HG03025 (cell line): ENCODE measurements at regions not wholly inside any gene's neighbourhood (a gene's known extent, or its start where the extent isn't known, plus 50 kb on each side); places are given as distances from the start of the nearest gene placed in this dataset.

ENCODE experiments used
- ATAC-seq: cut with Tn5 transposase; IDR thresholded peaks from one replicate; pipeline ENCODE4 v1.9.1; 2021; ENCODE audit warnings: mild to moderate bottlenecking, moderate library complexity; ENCODE audit not compliant: unreplicated experiment, low FRiP score

DNA sequence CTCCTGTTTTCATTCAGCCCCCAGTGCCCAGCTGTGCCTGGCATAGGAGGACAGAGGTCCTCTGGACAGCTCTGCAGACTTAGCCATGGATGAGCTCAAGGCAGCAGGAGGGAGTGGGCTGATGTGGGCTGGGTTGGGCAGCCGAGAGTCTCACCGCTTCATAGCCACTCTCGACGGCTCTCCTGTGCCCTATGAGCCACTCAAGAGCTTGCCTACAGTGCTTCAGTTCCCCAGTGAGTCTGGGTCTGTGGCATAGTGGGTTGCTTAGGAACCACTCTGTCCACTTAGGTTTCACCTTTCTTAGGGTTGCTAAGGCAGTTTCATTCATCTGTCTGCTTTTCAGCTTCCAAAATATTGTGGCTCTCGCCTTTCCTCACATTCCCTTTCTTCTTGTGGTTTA is 296.8 kb downstream of the ICE1 start:
- ATAC-seq, result no peak

DNA sequence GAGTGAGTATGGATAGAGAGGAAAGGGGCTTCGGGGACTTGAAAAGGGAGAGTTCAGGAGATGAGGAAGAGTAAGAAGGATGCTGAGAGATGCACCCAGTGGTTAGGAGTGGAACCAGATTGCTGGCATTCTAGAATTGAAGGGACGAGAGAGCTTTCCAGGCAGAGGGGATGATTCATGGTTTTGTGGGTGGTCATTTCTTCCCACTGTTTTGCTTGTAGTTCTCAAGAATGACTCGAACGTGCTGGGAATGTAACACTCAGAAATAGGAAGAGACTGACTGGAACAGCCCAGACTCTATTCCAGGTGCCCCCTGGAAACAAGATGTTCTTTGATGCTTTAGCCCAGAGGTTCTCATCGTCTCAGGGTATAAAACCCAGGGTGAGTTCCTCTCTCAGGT is 294.2 kb downstream of the ICE1 start:
- no peak for ATAC-seq

DNA sequence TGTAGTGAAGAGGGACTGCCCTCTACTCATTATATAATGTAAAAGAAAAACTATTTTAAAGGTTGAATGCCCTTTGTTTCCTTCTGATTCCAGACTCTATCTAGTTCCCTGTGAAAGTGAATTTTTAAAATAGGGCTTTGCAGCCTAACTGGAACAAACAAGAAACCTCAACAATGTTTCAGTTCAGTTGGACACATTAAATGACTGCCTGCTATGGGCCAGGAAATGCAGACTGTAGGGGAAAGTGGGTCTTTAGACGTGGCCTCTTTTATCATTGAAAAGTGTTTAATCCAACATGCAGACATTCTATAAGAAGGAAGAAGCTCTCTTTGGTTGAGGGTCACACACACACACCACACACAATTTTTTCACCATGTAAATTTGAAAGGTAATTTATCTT is 289.1 kb downstream of the ICE1 start:
- ATAC-seq, result no peak

DNA sequence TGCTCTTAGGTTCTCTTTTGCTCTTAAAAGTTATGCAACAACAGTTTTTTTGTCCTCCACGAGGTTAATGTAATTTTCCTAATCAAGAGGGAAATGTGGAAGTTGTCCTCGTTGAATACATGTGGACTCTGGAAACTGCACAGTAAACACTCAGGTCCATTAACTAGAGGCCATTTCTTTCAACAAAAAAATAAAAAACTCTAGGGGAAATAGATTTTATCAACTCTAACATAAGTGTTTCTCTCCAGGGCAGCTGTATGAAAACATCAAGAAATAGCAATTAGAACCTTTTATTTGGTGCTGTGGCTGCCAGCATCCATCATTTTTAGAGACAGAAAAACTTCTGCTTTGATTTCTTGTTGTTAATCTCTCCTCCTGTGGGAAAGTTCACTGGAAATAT is 288.6 kb downstream of the ICE1 start:
- ATAC-seq, result no peak

DNA sequence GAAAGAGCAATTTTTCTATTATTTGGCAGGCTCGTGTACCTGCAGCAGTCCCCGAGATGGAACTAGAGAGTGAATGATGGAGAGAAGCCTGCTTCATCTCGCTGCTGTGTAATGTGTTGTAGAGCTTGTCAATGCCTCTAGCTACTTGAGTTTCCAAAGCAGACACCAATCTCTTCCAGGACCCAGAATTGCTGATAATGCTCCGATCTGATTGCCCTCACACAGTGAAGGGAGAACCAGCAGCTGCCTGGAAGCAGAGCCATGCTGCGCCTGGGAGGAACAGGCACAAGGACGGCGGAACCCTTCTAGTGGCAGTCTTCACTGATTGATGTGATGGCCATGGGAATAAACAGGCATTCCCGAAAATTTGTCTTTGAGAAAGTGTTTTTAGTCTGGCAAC is 288.0 kb downstream of the ICE1 start:
- ATAC-seq, result no peak

DNA sequence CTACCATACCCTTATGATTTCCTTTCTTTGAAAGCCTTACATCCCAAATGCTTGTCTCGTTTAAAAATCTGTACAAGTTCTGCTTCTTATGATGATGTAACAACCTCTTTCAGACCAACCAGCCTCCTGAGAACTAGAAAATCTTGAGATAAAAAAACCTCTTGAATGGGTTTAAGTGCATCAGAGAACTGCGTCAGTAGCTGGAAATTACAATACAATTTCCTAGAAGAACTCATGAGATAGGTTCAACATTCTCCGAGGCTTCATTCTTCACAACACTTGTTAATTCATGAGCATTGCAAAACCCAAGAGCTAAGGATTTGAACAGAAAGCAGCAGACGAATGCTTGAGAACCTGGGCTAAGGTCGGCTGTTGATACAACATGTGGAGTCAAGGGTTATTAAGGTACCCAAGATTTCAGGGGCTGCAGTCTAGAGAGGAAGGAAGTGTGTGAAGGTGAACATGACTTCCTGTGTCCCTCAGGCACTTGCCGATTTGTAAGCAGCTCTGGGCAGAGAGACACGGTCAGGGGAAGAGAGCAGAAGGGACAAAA is 286.0 kb downstream of the ICE1 start:
- ATAC-seq, result no peak

DNA sequence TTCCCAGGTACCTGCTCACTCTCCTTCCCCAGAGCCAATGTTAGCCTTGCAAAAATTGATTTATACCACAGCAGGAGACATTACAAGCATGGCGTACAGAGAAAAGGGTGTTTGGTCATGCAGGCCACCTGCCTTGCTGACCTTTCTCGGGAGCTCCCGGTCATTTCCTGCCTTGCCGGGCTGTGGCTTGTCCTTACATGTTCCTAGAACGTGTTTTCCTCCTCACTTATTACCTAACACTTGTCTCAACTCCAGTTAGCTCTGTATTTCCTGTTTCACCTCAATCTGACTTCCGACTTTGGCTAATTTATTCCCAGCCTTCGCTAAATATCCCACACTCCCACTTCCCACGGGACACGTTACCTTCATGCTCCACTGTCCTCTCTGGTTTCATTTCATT is 282.5 kb downstream of the ICE1 start:
- no peak for ATAC-seq

DNA sequence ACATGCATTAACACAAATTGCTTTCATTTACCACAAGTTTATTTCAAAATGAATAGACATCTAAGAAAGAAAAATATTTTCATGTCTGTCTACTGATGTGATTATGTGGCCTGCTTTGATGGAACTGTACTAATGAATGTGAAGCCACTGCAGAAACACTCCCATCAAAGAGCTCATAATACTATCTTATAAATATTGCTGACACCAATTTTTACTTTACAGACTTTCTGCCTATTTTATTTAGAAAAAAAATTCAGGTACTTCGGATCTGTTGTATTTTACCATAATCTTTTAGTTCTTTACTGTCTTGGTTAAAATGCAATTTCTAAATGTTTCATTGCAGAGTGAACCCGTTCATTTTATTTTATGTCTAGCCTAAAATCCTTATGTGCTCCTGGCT is 281.9 kb downstream of the ICE1 start:
- ATAC-seq, result no peak

DNA sequence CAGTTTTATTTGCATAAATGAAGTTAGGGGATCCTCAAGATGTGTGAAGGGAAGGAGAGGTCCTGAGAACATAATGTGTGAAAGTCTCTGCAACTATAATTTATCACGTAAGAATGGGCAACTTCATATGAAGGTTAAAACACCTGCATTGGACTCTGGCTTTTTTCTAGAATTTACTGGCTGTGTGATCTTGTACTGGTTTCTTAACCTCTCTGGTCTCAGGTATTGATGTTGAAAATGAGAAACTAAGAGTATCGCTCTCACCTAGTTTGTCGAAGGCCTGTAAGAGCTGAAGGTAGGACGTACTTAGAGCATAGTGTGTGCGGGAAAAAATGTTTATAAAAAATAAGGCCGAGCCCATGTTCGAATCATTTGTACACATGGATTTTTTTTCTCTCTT is 280.5 kb downstream of the ICE1 start:
- ATAC-seq, result no peak

DNA sequence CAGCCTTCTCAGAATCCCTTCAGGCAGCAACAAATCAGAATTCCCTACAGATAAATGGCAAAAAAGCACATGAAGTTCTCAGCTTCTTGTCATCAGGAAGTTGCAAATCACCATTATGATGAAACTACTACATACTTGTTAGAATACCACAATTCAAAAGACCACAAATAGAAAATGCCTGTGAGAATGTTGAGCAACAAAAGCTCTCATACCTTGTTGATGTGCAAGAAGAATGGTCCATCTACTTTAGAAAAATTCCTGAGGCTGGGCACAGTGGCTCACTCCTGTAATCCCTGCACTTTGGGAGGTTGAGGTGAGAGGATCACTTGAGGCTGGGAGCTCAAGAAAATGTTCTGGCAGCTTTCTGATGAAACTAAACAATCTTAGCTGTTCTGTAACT is 278.1 kb downstream of the ICE1 start:
- no peak for ATAC-seq

DNA sequence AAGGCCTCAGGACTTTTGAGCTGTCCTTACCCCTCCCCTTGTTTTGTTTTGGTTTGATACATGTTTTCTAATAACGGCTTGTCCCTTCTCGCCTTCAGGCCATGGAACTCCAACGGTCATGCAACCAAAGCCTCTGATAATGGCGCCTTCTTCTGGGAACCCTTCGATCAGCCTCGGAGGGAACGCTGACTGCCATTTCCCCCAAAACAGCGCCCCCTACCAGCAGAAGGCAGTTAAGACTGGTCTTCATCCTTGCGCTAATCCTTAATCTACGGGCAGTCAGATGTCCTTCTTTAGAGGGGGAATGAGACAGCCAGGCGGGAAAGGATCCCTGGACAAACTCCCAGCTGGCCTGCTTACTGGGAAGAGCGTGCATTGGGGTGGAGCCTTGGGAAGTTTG is 276.6 kb downstream of the ICE1 start:
- no peak for ATAC-seq

DNA sequence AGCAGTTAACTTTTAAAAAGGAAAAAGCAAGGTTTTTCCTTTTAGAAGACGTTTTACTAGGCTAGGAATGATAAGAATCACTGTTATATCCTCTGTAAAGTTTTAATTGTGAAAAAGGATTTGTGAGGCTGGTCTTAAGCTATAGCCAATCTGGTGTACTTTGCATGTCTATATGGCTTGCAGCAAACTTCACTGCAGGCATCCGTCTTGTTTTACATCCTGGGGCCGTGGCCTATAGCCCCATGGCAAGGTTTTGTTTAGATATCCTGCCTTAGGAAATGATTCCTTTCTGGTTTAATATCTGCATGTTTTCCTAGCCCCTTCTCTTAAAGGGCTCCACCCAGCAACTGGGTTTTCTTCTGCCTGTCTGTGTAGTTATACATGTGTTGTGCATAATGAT is 272.8 kb downstream of the ICE1 start:
- no peak for ATAC-seq

DNA sequence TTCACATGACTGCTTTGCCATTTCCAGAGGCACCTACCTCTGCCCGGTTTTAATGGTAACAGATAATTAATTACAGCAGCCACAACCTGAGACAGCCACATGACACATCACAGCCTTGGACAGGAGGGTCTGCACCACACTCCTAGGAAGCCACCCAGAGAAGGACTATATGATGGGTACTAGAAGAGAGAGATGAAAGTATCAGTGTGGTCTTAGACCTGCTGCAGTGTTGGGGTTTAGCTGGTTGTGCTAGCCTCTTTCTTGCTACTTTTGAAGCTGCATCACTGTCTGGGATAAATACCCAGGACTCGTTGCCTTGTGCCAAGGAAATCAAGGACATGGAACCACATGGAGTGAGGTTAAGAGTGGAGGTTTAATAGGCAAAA is 266.4 kb downstream of the ICE1 start:
- no peak for ATAC-seq

DNA sequence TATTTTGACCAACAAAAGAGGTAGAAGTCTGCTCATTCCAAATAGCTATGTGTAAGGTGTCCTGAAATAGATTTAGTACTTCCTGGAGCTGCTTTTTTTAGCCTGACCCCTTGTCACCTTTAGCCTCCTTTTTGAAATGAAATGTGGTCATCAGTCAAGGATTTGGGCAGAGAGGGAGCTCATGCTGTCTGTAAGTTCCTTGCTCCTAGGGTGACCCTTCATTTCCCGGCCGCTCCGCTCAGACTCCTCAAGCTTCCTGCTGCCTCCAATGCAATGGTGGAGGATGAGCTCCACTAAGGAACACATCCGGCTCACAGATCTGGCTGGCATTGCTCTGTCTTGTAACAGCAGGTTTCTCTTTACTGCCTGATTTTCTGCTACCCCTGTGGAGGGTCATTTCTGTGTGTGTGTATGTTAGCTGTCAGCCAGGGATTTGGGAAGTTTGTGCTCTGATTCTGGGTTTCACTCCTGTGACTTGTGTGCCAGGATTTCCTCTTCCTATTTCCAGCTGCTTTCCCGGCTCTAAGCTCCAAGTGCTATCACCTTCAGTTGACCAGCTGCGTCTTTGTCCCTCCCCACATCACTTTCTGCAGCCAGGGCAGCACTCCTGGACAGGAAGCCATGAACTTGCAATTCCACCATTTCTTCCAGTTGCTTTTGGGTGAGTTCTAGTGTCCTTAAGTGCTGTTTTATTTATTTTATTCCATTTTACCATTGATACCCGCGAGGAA is 265.9 kb downstream of the ICE1 start:
- no peak for ATAC-seq

DNA sequence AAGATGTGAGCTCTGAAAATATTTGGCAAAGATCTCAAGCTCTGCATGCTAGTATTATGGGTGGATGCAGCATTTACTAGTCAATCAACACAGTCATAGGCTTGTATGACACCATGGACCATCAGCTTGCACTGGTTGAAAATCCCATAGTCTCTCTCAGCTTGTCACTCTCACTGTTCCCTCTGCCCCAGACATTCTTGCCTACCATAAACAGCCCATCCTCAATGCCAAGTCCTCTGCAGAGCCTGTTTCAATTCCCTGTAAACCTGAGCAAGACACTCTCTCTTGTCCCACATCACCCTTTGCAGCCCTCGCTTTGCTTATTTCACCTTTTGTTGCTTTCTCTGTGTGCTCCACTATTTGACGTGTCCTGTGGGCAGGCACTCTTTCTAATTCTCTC is 264.6 kb downstream of the ICE1 start:
- no peak for ATAC-seq

DNA sequence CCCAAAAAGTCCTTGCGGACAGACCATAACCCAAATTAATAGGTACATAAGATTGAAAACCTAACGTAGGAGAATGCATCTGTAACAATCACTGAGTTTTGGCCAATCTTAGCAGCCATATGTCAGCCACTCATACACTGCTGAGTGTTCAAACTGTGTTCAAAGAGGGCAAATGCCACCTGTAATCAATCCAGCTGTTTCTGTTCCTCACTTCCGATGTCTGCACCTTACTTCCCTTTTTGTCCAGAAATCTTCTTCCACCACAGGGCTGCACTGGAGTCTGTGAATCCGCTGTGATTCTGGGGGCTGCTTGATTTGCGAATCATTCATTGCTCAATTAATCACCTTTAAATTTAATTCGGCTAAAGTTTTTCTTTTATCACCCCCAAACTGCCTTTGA is 263.9 kb downstream of the ICE1 start:
- no peak for ATAC-seq

DNA sequence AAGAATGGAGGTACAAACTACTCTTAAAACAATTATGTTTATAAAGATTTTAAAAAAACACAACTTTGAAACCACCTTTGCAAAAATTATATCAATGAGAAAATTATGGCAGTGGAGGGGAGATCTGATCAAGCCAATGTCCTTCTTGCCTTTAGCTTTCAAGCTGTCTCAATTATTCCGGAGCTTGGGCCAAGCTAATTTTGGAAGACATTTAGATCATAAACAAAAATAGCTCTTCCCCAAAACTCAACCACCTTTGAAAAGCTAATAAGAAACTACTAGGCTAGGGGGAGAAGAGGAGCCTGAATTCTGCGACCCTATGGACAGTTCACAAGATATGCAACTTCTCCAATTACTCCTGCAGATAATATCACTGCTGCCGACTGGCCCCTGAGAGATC is 263.3 kb downstream of the ICE1 start:
- ATAC-seq, result no peak

DNA sequence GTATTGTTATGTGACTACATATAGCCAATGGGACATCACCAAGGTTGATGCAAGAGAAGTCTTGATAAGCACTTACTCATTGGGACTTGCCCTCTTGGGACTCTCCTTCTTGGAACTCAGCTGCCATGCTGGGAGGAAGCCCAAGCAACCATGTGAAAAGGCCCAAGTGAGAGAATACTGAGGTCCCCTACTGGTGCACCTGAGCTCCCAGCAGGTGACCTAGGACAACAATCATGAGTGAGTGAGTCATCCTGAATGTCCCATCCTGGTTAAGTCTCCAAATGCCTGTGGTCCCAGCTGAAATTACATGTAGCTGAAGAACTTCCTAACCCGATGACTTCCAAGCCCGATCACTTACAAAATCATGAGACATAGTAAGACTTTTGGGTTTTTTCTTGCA is 260.7 kb downstream of the ICE1 start:
- no peak for ATAC-seq

DNA sequence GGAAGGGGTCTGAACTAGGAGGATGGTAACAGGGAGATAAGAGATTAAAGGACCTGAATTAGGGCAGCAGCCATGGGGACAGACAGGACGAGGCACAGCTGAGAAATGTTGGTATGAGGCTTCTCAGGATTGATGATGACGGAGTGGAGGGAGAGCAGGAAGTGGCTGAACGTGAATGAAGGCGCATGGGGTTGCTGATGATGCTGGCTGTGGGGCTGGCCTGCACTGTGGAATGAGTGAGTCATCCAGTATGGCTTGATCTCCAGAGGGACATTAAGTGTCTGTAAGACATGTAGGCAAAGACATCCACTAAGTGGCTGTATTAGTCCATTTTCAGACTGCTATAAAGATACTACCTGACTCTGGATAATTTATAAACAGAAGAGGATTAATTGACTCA is 256.4 kb downstream of the ICE1 start:
- ATAC-seq, result no peak

DNA sequence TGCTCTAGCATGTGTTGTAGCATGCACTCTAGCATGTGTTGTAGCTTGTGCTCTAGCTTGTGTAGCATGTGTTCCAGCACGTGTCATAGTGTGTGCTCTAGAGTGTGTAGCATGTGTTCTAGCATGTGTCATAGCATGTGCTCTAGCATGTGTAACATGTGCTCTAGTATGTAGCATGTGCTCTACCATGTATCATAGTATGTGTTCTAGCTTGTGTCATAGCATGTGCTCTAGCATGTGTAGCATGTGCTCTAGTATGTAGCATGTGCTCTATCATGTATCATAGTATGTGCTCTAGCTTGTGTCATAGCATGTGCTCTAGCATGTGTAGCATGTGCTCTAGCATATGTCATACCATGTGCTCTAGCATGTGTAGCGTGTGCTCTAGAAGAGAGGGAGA is 255.3 kb downstream of the ICE1 start:
- ATAC-seq, result no peak

DNA sequence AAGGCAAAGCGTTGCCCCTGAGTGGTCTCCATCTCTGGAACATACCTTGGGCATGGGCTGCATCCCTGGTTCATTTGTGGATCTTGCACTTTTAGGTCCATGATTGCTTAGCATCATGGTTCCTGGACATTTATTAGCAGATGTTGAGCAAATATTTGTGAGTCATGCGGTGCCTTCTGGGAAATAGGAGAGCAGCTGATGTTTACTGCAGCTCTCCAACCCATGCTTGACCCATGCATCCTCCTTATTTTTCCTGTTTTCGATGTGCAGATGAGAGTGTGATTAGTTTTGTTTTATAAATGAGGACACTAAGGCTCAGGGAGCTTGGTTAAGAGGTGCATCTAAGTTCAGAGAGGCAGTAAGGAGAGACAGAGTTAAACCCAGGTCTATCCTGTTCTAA is 253.7 kb downstream of the ICE1 start:
- ATAC-seq, result no peak

DNA sequence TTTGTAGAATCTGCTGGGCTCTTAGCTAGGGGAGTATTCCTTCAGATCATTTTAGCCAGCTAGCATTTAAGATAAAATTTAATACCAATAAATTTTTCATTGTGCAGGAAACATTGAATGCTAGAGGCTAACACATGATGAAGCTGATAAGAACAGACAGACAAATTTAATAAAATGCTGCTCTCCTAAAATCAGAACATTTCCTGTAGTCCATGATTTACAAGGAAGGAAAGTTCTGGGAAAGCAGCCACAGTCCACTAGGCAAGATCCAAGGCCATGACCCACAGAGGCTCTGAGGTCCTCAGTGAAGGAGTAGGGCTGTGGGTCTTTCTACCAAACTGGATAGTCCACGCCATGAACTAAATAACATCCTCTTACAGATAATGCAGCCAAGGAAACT is 253.0 kb downstream of the ICE1 start:
- ATAC-seq, result no peak

DNA sequence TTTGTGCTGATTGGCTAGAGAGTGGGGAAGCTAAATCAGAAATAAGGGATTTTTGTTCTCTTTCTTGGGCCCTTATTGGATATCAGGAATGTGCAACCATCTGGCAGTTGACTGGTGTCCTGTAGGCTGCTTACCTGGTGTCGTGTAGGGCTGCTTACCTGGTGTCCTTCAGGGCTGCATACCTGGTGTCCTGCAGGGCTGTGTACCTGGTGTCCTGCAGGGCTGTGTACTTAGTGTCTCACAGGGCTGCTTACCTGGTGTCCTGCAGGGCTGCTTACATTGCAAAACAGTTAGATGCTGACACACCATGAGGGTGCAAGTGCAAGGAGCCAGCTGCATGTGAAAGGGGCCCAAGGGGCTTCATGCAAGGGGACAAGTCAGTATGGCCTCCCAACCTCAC is 249.3 kb downstream of the ICE1 start:
- no peak for ATAC-seq
